ENCODE measurements at regions not wholly inside any gene's neighbourhood (a gene's known extent, or its start where the extent isn't known, plus 50 kb on each side); places are given as distances from the start of the nearest gene placed in this dataset.
A peak's percentile ranks its signal among the peaks of the same experiment; 100 is the strongest.

DNA sequence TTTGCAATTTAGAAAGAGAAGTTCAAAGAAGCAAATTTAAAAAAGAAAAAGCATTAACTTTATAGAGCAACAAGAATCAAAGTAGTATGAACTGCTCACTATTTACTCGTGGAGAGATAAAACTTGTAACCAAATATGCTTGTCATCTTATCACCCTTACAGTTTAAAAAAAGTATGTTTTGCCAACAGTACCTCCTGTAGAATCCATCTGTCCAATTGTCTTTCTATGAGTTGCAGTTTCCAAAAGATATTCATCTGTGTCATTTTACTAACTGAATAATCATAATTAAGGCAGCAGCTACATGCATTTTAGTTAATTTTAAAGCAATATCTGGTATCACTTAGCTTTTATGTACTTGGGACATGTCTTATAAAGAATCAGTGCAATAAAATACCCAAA, 1112.3 kb downstream of the DSC3 start:
- H3K9me3 Mint-ChIP-seq: peaks cover 0 to 40% (median 18%) of the 10 kb centered on the region in 8 donors
- H3K36me3 Mint-ChIP-seq: no peaks in the 10 kb centered on the region
- no peaks in the 10 kb centered on the region for H3K36me3 ChIP-seq (ENCODE audit: insufficient read depth, low read length)
- no peaks in the 10 kb centered on the region for H3K4me1 Mint-ChIP-seq
- ChIA-PET POLR2A (ENCODE audit: partially characterized antibody) (no interaction called here), CTCF (ENCODE audit: partially characterized antibody) (no interaction called here)
- no peaks in the 10 kb centered on the region for H3K27me3 Mint-ChIP-seq
- DNase-seq: no peak
- H3K4me3 Mint-ChIP-seq: no peak overlapping the region
- H3K27ac Mint-ChIP-seq: no peak overlapping the region
- H3K9me3 ChIP-seq (ENCODE audit: control insufficient read depth in 1 of 2, low read length in 2 of 2): no peaks in the 10 kb centered on the region
- intact Hi-C loops (cut with micrococcal nuclease): no loop called here
- no peaks in the 10 kb centered on the region for H3K27me3 ChIP-seq (ENCODE audit: insufficient read depth, low read length)
- no peaks in the 10 kb centered on the region for H3K4me1 ChIP-seq (ENCODE audit: insufficient read depth, low read length)
- no peak overlapping the region for H3K27ac ChIP-seq (ENCODE audit: low read depth, low read length)
- no peak overlapping the region for H3K4me3 ChIP-seq (ENCODE audit: low read length in 2 of 2)

DNA sequence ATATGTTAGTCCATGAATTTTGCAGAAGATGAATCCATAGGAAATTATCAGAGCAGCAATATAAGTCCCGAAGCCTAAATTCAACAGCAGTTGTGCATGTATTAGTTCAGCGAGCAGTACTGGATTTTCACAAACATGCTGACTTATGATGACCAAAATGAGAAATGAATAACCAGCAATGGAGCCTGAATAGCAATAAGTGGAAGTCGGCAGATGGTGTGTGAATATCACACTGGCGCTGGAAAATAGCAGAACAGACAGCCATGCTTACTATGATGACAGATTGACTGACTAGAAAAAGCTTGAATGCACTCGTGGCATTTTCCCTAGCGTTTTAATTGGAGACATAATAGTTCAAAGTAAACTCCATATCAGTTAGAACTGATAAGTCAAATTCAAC, 1114.5 kb downstream of the DSC3 start:
- POLR2A ChIA-PET (ENCODE audit: partially characterized antibody): no interaction called here
- H3K4me3 Mint-ChIP-seq: no peak overlapping the region

DNA sequence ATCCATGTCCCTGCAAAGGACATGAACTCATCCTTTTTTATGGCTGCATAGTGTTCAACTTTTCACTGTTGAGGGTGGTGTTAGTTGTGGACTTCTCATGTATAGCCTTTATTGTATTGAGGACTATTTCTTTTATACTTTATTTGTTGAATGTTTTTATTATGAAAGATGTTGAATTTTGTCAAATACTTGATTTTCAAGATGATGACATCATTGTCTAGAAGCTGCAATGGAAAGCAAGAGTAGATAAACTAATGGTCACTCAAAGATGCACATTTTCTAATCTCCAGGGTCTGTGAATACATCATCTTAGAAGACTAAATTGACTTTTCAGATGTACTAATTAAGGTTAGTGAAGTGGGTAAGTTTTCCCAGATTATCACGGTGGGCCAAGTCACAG, 1117.0 kb downstream of the DSC3 start:
- no peak overlapping the region for H3K27ac Mint-ChIP-seq
- Histone ChIP-seq H3K4me3 (ENCODE audit: low read length in 2 of 2) (no peak overlapping the region), H3K36me3 (ENCODE audit: insufficient read depth, low read length) (no peaks in the 10 kb centered on the region), H3K4me1 (ENCODE audit: insufficient read depth, low read length) (no peaks in the 10 kb centered on the region), H3K9me3 (ENCODE audit: control insufficient read depth in 1 of 2, low read length in 2 of 2) (no peaks in the 10 kb centered on the region), H3K27ac (ENCODE audit: low read depth, low read length) (no peak overlapping the region), H3K27me3 (ENCODE audit: insufficient read depth, low read length) (no peaks in the 10 kb centered on the region)
- ChIA-PET POLR2A (ENCODE audit: partially characterized antibody) (no interaction called here), CTCF (ENCODE audit: partially characterized antibody) (no interaction called here)
- H3K4me1 Mint-ChIP-seq: no peaks in the 10 kb centered on the region
- no peak overlapping the region for H3K4me3 Mint-ChIP-seq
- intact Hi-C loops (cut with micrococcal nuclease): no loop called here
- no peak for DNase-seq
- H3K9me3 Mint-ChIP-seq: peaks cover 2 to 32% (median 17%) of the 10 kb centered on the region in 8 donors
- no peaks in the 10 kb centered on the region for H3K36me3 Mint-ChIP-seq
- H3K27me3 Mint-ChIP-seq: no peaks in the 10 kb centered on the region

More for the DNA sequence above, 1114.5 kb downstream of the DSC3 start:
- no peaks in the 10 kb centered on the region for H3K27me3 Mint-ChIP-seq
- intact Hi-C loops (cut with micrococcal nuclease): no loop called here
- no peak overlapping the region for H3K27ac Mint-ChIP-seq
- Histone ChIP-seq H3K9me3 (ENCODE audit: control insufficient read depth in 1 of 2, low read length in 2 of 2) (no peaks in the 10 kb centered on the region), H3K27me3 (ENCODE audit: insufficient read depth, low read length) (no peaks in the 10 kb centered on the region), H3K36me3 (ENCODE audit: insufficient read depth, low read length) (no peaks in the 10 kb centered on the region), H3K4me3 (ENCODE audit: low read length in 2 of 2) (no peak overlapping the region), H3K4me1 (ENCODE audit: insufficient read depth, low read length) (no peaks in the 10 kb centered on the region), H3K27ac (ENCODE audit: low read depth, low read length) (no peak overlapping the region)
- H3K9me3 Mint-ChIP-seq: peaks cover 0 to 44% (median 22%) of the 10 kb centered on the region in 8 donors
- no peaks in the 10 kb centered on the region for H3K4me1 Mint-ChIP-seq
- DNase-seq: no peak
- CTCF ChIA-PET (ENCODE audit: partially characterized antibody): no interaction called here
- no peaks in the 10 kb centered on the region for H3K36me3 Mint-ChIP-seq

DNA sequence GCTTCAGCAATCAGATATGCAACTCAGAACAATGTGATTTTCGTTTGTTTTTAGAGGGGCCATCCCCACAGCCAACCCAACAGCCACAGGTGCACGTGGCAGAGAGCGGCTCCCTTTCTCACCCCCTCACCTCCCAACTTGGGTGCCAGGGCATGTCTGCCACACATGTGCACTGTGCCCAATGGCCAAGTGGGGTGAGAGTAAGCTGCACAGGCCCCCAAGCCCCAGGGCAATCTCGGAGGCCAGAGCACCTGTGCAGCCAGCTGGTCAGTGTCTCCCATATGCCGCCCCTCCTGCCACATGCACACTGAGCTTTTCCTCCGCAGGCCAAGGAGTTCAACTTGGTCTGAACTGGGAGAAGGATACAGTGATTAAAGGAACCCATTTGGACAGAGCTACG, 1130.2 kb downstream of the DSC3 start:
- CTCF ChIA-PET (ENCODE audit: partially characterized antibody): no interaction called here
- intact Hi-C loops (cut with micrococcal nuclease): no loop called here
- no peak overlapping the region for H3K27ac Mint-ChIP-seq
- no peak overlapping the region for H3K27ac ChIP-seq (ENCODE audit: low read depth, low read length)
- POLR2A ChIA-PET (ENCODE audit: partially characterized antibody): no interaction called here
- no peaks in the 10 kb centered on the region for H3K36me3 ChIP-seq (ENCODE audit: insufficient read depth, low read length)
- H3K4me1 Mint-ChIP-seq: no peaks in the 10 kb centered on the region
- no peak for DNase-seq
- peaks cover 2 to 48% (median 20%) of the 10 kb centered on the region in 8 donors for H3K9me3 Mint-ChIP-seq
- no peaks in the 10 kb centered on the region for H3K27me3 Mint-ChIP-seq
- H3K4me1 ChIP-seq (ENCODE audit: insufficient read depth, low read length): no peaks in the 10 kb centered on the region
- H3K27me3 ChIP-seq (ENCODE audit: insufficient read depth, low read length): no peaks in the 10 kb centered on the region
- no peaks in the 10 kb centered on the region for H3K36me3 Mint-ChIP-seq
- H3K4me3 ChIP-seq (ENCODE audit: low read length in 2 of 2): no peak overlapping the region
- no peak overlapping the region for H3K4me3 Mint-ChIP-seq
- no peaks in the 10 kb centered on the region for H3K9me3 ChIP-seq (ENCODE audit: control insufficient read depth in 1 of 2, low read length in 2 of 2)

DNA sequence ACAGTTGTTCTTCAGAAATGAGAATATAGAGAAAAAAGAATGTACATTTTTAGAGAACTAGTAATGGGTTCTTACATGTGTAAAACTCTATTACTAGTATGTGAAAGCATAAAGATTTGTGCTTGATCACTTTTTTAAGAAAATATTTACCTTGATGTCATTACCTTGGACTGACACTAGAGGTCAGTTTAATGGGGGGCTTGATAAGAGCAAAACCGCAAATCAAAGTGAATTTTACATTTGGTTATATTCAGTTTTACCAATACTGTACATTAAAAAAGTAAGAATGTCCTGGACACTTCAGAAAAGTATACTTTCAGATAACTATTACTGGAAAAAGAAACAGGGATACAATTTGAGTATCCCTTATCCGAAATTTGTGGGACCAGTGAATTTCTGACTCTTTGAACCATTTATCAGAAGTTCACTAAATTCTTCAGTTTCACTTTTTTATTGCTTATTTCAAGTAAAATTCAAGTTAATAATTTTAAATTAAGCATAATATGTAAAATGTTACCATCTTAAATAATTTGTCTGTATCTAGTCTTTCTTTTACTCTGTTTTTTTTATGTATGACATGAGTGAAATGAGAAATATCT, 1149.5 kb downstream of the DSC3 start:
- Histone ChIP-seq H3K27me3 (ENCODE audit: insufficient read depth, low read length) (no peaks in the 10 kb centered on the region), H3K36me3 (ENCODE audit: insufficient read depth, low read length) (no peaks in the 10 kb centered on the region), H3K4me3 (ENCODE audit: low read length in 2 of 2) (no peak overlapping the region), H3K9me3 (ENCODE audit: control insufficient read depth in 1 of 2, low read length in 2 of 2) (no peaks in the 10 kb centered on the region), H3K4me1 (ENCODE audit: insufficient read depth, low read length) (no peaks in the 10 kb centered on the region), H3K27ac (ENCODE audit: low read depth, low read length) (no peak overlapping the region)
- Mint-ChIP-seq H3K27ac (peak overlapping the region in 1 of 7 donors; percentile 0), H3K4me1 (no peaks in the 10 kb centered on the region), H3K9me3 (peaks cover 2 to 19% (median 11%) of the 10 kb centered on the region in 8 donors), H3K27me3 (no peaks in the 10 kb centered on the region), H3K36me3 (no peaks in the 10 kb centered on the region), H3K4me3 (no peak overlapping the region)
- ChIA-PET POLR2A (ENCODE audit: partially characterized antibody) (no interaction called here), CTCF (ENCODE audit: partially characterized antibody) (no interaction called here)
- intact Hi-C loops (cut with micrococcal nuclease): no loop called here
- DNase-seq: no peak

DNA sequence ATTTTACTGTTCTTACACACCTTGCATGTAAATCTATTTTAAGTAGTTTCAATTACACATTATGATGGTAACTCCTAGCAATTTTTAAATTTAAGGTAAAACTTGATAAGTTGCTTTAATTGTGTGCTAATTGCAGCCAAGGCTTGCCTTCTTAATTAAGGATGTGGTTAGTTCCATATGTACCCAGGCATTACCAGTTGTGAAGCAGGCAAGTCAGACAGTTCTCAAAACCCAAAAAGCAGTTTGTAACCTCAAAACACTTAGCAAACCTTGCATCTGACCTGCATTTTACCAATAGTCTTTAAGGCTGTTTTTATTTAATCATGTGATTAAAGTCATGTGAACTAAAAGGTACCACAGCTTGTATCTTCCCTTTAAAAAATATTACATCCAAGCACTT, 1159.4 kb downstream of the DSC3 start:
- Mint-ChIP-seq H3K4me1 (no peaks in the 10 kb centered on the region), H3K4me3 (no peak overlapping the region), H3K27me3 (no peaks in the 10 kb centered on the region), H3K36me3 (no peaks in the 10 kb centered on the region), H3K9me3 (peaks cover 0 to 33% (median 13%) of the 10 kb centered on the region in 8 donors), H3K27ac (no peak overlapping the region)
- CTCF ChIA-PET (ENCODE audit: partially characterized antibody): no interaction called here
- no peaks in the 10 kb centered on the region for H3K27me3 ChIP-seq (ENCODE audit: insufficient read depth, low read length)
- no peaks in the 10 kb centered on the region for H3K9me3 ChIP-seq (ENCODE audit: control insufficient read depth in 1 of 2, low read length in 2 of 2)
- POLR2A ChIA-PET (ENCODE audit: partially characterized antibody): no interaction called here
- intact Hi-C loops (cut with micrococcal nuclease): no loop called here
- no peak overlapping the region for H3K27ac ChIP-seq (ENCODE audit: low read depth, low read length)
- no peaks in the 10 kb centered on the region for H3K36me3 ChIP-seq (ENCODE audit: insufficient read depth, low read length)
- H3K4me3 ChIP-seq (ENCODE audit: low read length in 2 of 2): no peak overlapping the region
- H3K4me1 ChIP-seq (ENCODE audit: insufficient read depth, low read length): no peaks in the 10 kb centered on the region
- no peak for DNase-seq

DNA sequence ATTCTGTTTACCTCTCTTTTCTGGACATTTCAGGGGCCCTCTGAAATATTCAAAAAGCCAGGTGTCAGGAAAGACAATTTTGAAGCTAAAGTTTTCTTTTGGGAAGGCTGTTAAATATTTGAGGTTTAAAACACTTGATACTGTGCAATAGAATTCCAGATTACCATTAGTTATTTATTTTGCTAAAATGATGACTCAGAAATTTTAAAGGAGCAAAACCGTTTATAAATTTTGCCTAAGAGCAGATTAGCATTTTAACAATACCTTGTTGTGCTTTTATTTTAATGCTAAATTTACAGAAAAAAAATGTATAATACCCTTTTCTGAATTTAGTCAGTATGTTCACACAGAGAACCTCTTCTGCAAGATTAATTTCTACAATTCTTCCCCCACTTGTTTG, 1159.9 kb downstream of the DSC3 start:
- Histone ChIP-seq H3K4me3 (ENCODE audit: low read length in 2 of 2) (no peak overlapping the region), H3K36me3 (ENCODE audit: insufficient read depth, low read length) (no peaks in the 10 kb centered on the region), H3K4me1 (ENCODE audit: insufficient read depth, low read length) (no peaks in the 10 kb centered on the region), H3K27ac (ENCODE audit: low read depth, low read length) (no peak overlapping the region), H3K27me3 (ENCODE audit: insufficient read depth, low read length) (no peaks in the 10 kb centered on the region), H3K9me3 (ENCODE audit: control insufficient read depth in 1 of 2, low read length in 2 of 2) (no peaks in the 10 kb centered on the region)
- CTCF ChIA-PET (ENCODE audit: partially characterized antibody): no interaction called here
- no peak for DNase-seq
- no peaks in the 10 kb centered on the region for H3K4me1 Mint-ChIP-seq
- no peak overlapping the region for H3K4me3 Mint-ChIP-seq
- no peaks in the 10 kb centered on the region for H3K27me3 Mint-ChIP-seq
- intact Hi-C loops (cut with micrococcal nuclease): no loop called here
- H3K9me3 Mint-ChIP-seq: peaks cover 0 to 33% (median 9%) of the 10 kb centered on the region in 8 donors
- no peaks in the 10 kb centered on the region for H3K36me3 Mint-ChIP-seq
- H3K27ac Mint-ChIP-seq: no peak overlapping the region
- POLR2A ChIA-PET (ENCODE audit: partially characterized antibody): no interaction called here

DNA sequence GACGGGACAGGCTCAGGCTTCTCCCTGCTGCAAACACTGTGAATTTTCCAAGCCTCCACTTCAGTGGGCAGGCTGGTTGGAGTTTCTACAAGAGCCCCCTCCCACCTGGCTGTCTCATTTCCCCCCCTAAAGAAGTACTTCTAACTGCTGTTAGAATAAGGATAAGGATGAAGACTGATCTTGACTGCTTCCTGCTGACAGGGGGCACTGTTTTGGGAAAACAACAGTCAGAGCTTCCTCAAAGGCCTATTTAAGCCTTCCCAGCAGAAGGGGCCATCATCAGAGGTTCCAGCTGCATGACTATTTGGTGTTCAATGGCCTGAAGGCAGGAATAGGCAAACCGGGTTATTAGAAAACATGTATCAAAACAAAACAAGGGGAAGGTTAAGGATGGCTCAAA, 1162.8 kb downstream of the DSC3 start:
- no peak overlapping the region for H3K27ac ChIP-seq (ENCODE audit: low read depth, low read length)
- no peaks in the 10 kb centered on the region for H3K27me3 Mint-ChIP-seq
- intact Hi-C loops (cut with micrococcal nuclease): no loop called here
- H3K4me3 Mint-ChIP-seq: no peak overlapping the region
- no peaks in the 10 kb centered on the region for H3K9me3 ChIP-seq (ENCODE audit: control insufficient read depth in 1 of 2, low read length in 2 of 2)
- CTCF ChIA-PET (ENCODE audit: partially characterized antibody): no interaction called here
- H3K4me3 ChIP-seq (ENCODE audit: low read length in 2 of 2): no peak overlapping the region
- no peaks in the 10 kb centered on the region for H3K4me1 Mint-ChIP-seq
- H3K9me3 Mint-ChIP-seq: peaks cover 0 to 34% (median 18%) of the 10 kb centered on the region in 8 donors
- no peaks in the 10 kb centered on the region for H3K36me3 Mint-ChIP-seq
- POLR2A ChIA-PET (ENCODE audit: partially characterized antibody): no interaction called here
- no peaks in the 10 kb centered on the region for H3K36me3 ChIP-seq (ENCODE audit: insufficient read depth, low read length)
- no peak for DNase-seq
- H3K27me3 ChIP-seq (ENCODE audit: insufficient read depth, low read length): no peaks in the 10 kb centered on the region
- H3K4me1 ChIP-seq (ENCODE audit: insufficient read depth, low read length): no peaks in the 10 kb centered on the region
- no peak overlapping the region for H3K27ac Mint-ChIP-seq

Measured in CD4-positive, alpha-beta memory T cell (primary cell).